A549 (cell line): ENCODE measurements at regions not wholly inside any gene's neighbourhood (a gene's known extent, or its start where the extent isn't known, plus 50 kb on each side); places are given as distances from the start of the nearest gene placed in this dataset.
A peak's percentile ranks its signal among the peaks of the same experiment; 100 is the strongest.

Source experiments
- ATAC-seq, 2 experiments: fragments of 200-7000 bp in 1 of 2; fragments of >200 bp in 1 of 2; cut with Nextera tagmentation in 1 of 2; cut with Tn5 transposase in 1 of 2; 3 replicates each; pipeline versions ENCODE4 v1.8.0 to v1.9.1; 2018 to 2020; ENCODE audit warnings: mild to moderate bottlenecking in 1 of 2, moderate library complexity in 1 of 2
- CTCF ChIA-PET: fragments of 300-600 bp; sonication (Branson Sonifier 250); formaldehyde crosslinking; extraction: SDS; loops from one replicate; lab custom pipeline; 2021; ENCODE audit warnings: antibody characterized with exemption, inconsistent platforms; lab: Yijun Ruan, JAX
- POLR2A ChIA-PET: fragments of 350-600 bp; formaldehyde crosslinking; extraction: SDS; loops from one replicate; lab custom pipeline; 2021; ENCODE audit warnings: antibody characterized with exemption, inconsistent platforms; lab: Yijun Ruan, JAX
- DNase-seq, 2 experiments: peaks; one replicate each; pipeline versions ENCODE4 v3.0.0 to v3.0.0-alpha.2; 2011 to 2016; ENCODE audit warnings: low read depth in 1 of 2, low spot score in 1 of 2
- FAIRE-seq: peaks from 2 replicates; lab custom pipeline; 2011; peaks lifted over from hg19 to GRCh38; lab: Jason Lieb, UNC
- H3K27ac ChIP-seq, 2 experiments: fragments of >200 bp; sonication (Bioruptor Twin); formaldehyde crosslinking; 3 replicates each; pipeline ENCODE4 v1.5.1; 2016 to 2017
- H3K4me1 ChIP-seq: fragments of >200 bp; sonication (Bioruptor Twin); formaldehyde crosslinking; 3 replicates; pipeline ENCODE4 v1.6.1; 2016
- H3K4me2 ChIP-seq: fragments of >200 bp; sonication (Bioruptor Twin); formaldehyde crosslinking; 3 replicates; pipeline ENCODE4 v1.6.1; 2016
- H3K4me3 ChIP-seq: fragments of >200 bp; sonication (Bioruptor Twin); formaldehyde crosslinking; 3 replicates; pipeline ENCODE4 v1.5.1; 2016
- H3K9me3 ChIP-seq: fragments of >200 bp; sonication (Bioruptor Twin); formaldehyde crosslinking; 3 replicates; pipeline ENCODE4 v1.6.1; 2016
- CBX8 ChIP-seq: fragments of 200-600 bp; sonication (generic); IDR thresholded peaks from 2 replicates; pipeline ENCODE4 v1.6.1; 2016
- CEBPB ChIP-seq, 2 experiments: fragments of >200 bp in 1 of 2; sonication (Bioruptor Twin) in 1 of 2; formaldehyde crosslinking in 1 of 2; IDR thresholded peaks; 2 replicates each; pipeline ENCODE4 v1.6.1; 2012 to 2016
- CHD2 ChIP-seq: fragments of 150-350 bp; IDR thresholded peaks from 2 replicates; pipeline ENCODE4 v1.6.1; 2014; ENCODE audit warnings: low read length; ENCODE audit not compliant: partially characterized antibody
- GATA3 ChIP-seq: IDR thresholded peaks from 2 replicates; pipeline ENCODE4 v1.6.1; 2012; ENCODE audit warnings: borderline replicate concordance
- HDAC2 ChIP-seq: fragments of 200-600 bp; sonication (generic); IDR thresholded peaks from 2 replicates; pipeline ENCODE4 v1.6.1; 2016
- KDM5A ChIP-seq: fragments of 200-600 bp; sonication (generic); IDR thresholded peaks from 2 replicates; pipeline ENCODE4 v1.6.1; 2016; ENCODE audit warnings: antibody characterized with exemption, mild to moderate bottlenecking
- MAFK ChIP-seq: fragments of 450-650 bp; IDR thresholded peaks from 2 replicates; pipeline ENCODE4 v1.6.1; 2014; ENCODE audit not compliant: partially characterized antibody
- NPAS2 ChIP-seq: fragments of 250-450 bp; sonication (Bioruptor Pico); IDR thresholded peaks from 2 replicates; pipeline ENCODE4 v1.8.0; 2022; ENCODE audit warnings: mild to moderate bottlenecking, moderate library complexity, borderline replicate concordance
- RAD21 ChIP-seq, 2 experiments: fragments of >200 bp in 1 of 2; sonication (Bioruptor Twin) in 1 of 2; formaldehyde crosslinking in 1 of 2; IDR thresholded peaks in 1 of 2; conservative IDR thresholded peaks in 1 of 2; 2 replicates in 1 of 2; 3 replicates in 1 of 2; pipeline ENCODE4 v1.6.1; 2012 to 2018; ENCODE audit warnings: inconsistent platforms in 1 of 2
- RCOR1 ChIP-seq: fragments of 150-350 bp; IDR thresholded peaks from 2 replicates; pipeline ENCODE4 v1.6.1; 2014; ENCODE audit warnings: antibody characterized with exemption, low read length, low read depth
- RFX5 ChIP-seq: fragments of 450-650 bp; IDR thresholded peaks from 2 replicates; pipeline ENCODE4 v1.7.1; 2014; ENCODE audit warnings: antibody characterized with exemption, mild to moderate bottlenecking, moderate library complexity
- RNF2 ChIP-seq: fragments of 200-600 bp; sonication (generic); IDR thresholded peaks from 2 replicates; pipeline ENCODE4 v1.6.1; 2016; ENCODE audit warnings: low read depth, mild to moderate bottlenecking, antibody characterized with exemption, moderate library complexity, borderline replicate concordance
- SREBF2 ChIP-seq: fragments of 450-650 bp; IDR thresholded peaks from 2 replicates; pipeline ENCODE4 v1.6.1; 2014; ENCODE audit warnings: mild to moderate bottlenecking, moderate library complexity
- TFCP2L1 ChIP-seq: fragments of 250-450 bp; sonication (Bioruptor Pico); IDR thresholded peaks from 2 replicates; pipeline ENCODE4 v1.5.0; 2021; ENCODE audit warnings: mild to moderate bottlenecking
- ZSCAN20 ChIP-seq: fragments of 250-450 bp; sonication (Bioruptor Pico); IDR thresholded peaks from 2 replicates; pipeline ENCODE4 v1.8.0; 2022; ENCODE audit warnings: mild to moderate bottlenecking, moderate library complexity
- WGBS: methylation state at CpG from one replicate; pipeline ENCODE4 v1.1.6; 2017; ENCODE audit errors: missing lambda C conversion rate; 5-methylcytosine and 5-hydroxymethylcytosine counted together
- TF ChIP-seq, protein P1 (sequence below): fragments of 150-350 bp; IDR thresholded peaks from 2 replicates; pipeline ENCODE4 v1.6.1; 2014; ENCODE audit warnings: low read depth, mild to moderate bottlenecking, low read length
- TF ChIP-seq, protein P2 (sequence below): fragments of >200 bp; sonication (Bioruptor Twin); formaldehyde crosslinking; IDR thresholded peaks from 3 replicates; pipeline ENCODE4 v1.6.1; 2016
- TF ChIP-seq, protein P3 (sequence below): fragments of >200 bp; sonication (Bioruptor Twin); formaldehyde crosslinking; IDR thresholded peaks from 3 replicates; pipeline ENCODE4 v1.5.1; 2016
- TF ChIP-seq, protein P4 (sequence below): IDR thresholded peaks from 2 replicates; pipeline ENCODE4 v1.6.1; 2012
- TF ChIP-seq, protein P5 (sequence below): fragments of 200-600 bp; sonication (generic); IDR thresholded peaks from 2 replicates; pipeline ENCODE4 v1.6.1; 2016; ENCODE audit warnings: antibody characterized with exemption, mild to moderate bottlenecking, moderate library complexity

DNA sequence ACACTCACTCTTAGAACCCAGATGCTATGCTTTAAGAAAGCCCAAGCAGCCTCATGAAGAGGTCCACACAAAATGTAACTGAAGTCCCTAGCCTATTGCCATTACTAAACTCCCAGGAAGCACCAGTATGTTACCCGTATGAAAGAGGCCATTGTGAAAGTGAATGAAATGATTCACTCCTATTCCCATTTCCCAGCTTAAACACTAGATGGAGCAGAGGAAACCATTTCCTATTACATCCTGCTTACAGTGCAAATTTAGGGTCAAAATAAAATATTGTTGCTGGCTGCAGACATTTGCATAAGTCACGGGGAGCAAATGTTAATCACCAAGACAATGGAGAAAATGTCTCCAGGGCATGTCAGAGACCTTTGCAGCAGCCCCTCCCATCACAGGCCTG lies 989.7 kb upstream of the CRIM1 start:
- Histone ChIP-seq H3K4me2 (no peak overlapping the region), H3K4me3 (no peak overlapping the region), H3K9me3 (0 out of 3 replicates have a peak, but pooled peaks cover 2% of the 10 kb centered on the region), H3K4me1 (no peaks in the 10 kb centered on the region), H3K27ac (no peak overlapping the region)
- ChIA-PET CTCF (interaction anchor here (0.5 kb wide), 1 partner anchor 135 kb away, joined by 4 read pairs; no protein-coding TSS in a partner anchor), POLR2A (no interaction called here)
- TF ChIP-seq MAFK (peak; percentile 71), KDM5A (no peak)
- no peak for FAIRE-seq
- 10% methylated on average over 2 of the region's 2 CpGs for WGBS
- ATAC-seq, result peak in 1 of 2 experiments; percentile 63; a peak in 3 of 6 replicates
- DNase-seq, result peak in 1 of 2 experiments; percentile 18

DNA sequence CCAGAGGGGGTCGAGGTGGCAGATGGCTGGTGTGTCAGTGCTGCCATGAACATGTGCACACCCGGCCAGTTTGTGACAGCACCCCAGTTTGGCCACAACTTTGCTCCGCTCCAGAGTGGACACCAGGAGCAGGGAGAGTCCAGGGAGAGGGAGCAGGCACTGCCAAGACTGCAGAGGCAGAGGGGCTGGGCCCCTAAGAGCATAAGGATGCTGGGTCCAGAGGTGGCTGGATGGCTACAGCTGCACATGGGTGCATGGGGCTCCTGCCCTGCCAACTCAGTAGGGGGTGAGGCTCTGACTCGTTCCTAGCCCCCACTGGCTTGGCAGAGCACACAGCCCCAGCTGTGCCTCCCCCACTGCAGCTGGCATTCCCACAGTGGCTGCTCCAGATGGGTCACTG lies 999.2 kb upstream of the CRIM1 start:
- 8% methylated on average over 2 of the region's 4 CpGs for WGBS

More for the DNA sequence above, 999.2 kb upstream of the CRIM1 start:
- TF ChIP-seq RFX5, result no peak
- TF ChIP-seq CBX8, result no peak
- no peak for TF ChIP-seq NPAS2 (CRISPR knock-in tag)
- TF ChIP-seq CEBPB (IDR thresholded peaks at IDR 0.05), result no peak
- no peak for TF ChIP-seq RAD21 (conservative IDR thresholded peaks at IDR 0.05 in 1 of 2, IDR thresholded peaks at IDR 0.05 in 1 of 2)
- TF ChIP-seq, protein P1, sequence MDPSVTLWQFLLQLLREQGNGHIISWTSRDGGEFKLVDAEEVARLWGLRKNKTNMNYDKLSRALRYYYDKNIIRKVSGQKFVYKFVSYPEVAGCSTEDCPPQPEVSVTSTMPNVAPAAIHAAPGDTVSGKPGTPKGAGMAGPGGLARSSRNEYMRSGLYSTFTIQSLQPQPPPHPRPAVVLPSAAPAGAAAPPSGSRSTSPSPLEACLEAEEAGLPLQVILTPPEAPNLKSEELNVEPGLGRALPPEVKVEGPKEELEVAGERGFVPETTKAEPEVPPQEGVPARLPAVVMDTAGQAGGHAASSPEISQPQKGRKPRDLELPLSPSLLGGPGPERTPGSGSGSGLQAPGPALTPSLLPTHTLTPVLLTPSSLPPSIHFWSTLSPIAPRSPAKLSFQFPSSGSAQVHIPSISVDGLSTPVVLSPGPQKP, result no peak
- TF ChIP-seq, protein P2, sequence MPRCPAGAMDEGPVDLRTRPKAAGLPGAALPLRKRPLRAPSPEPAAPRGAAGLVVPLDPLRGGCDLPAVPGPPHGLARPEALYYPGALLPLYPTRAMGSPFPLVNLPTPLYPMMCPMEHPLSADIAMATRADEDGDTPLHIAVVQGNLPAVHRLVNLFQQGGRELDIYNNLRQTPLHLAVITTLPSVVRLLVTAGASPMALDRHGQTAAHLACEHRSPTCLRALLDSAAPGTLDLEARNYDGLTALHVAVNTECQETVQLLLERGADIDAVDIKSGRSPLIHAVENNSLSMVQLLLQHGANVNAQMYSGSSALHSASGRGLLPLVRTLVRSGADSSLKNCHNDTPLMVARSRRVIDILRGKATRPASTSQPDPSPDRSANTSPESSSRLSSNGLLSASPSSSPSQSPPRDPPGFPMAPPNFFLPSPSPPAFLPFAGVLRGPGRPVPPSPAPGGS, result no peak
- no peak for TF ChIP-seq HDAC2
- TF ChIP-seq, protein P3, sequence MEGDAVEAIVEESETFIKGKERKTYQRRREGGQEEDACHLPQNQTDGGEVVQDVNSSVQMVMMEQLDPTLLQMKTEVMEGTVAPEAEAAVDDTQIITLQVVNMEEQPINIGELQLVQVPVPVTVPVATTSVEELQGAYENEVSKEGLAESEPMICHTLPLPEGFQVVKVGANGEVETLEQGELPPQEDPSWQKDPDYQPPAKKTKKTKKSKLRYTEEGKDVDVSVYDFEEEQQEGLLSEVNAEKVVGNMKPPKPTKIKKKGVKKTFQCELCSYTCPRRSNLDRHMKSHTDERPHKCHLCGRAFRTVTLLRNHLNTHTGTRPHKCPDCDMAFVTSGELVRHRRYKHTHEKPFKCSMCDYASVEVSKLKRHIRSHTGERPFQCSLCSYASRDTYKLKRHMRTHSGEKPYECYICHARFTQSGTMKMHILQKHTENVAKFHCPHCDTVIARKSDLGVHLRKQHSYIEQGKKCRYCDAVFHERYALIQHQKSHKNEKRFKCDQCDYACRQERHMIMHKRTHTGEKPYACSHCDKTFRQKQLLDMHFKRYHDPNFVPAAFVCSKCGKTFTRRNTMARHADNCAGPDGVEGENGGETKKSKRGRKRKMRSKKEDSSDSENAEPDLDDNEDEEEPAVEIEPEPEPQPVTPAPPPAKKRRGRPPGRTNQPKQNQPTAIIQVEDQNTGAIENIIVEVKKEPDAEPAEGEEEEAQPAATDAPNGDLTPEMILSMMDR, result no peak
- TF ChIP-seq RCOR1, result no peak
- TF ChIP-seq CHD2, result no peak
- TF ChIP-seq TFCP2L1 (CRISPR knock-in tag), result no peak
- TF ChIP-seq, protein P4, sequence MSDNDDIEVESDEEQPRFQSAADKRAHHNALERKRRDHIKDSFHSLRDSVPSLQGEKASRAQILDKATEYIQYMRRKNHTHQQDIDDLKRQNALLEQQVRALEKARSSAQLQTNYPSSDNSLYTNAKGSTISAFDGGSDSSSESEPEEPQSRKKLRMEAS, result no peak
- TF ChIP-seq, protein P5, sequence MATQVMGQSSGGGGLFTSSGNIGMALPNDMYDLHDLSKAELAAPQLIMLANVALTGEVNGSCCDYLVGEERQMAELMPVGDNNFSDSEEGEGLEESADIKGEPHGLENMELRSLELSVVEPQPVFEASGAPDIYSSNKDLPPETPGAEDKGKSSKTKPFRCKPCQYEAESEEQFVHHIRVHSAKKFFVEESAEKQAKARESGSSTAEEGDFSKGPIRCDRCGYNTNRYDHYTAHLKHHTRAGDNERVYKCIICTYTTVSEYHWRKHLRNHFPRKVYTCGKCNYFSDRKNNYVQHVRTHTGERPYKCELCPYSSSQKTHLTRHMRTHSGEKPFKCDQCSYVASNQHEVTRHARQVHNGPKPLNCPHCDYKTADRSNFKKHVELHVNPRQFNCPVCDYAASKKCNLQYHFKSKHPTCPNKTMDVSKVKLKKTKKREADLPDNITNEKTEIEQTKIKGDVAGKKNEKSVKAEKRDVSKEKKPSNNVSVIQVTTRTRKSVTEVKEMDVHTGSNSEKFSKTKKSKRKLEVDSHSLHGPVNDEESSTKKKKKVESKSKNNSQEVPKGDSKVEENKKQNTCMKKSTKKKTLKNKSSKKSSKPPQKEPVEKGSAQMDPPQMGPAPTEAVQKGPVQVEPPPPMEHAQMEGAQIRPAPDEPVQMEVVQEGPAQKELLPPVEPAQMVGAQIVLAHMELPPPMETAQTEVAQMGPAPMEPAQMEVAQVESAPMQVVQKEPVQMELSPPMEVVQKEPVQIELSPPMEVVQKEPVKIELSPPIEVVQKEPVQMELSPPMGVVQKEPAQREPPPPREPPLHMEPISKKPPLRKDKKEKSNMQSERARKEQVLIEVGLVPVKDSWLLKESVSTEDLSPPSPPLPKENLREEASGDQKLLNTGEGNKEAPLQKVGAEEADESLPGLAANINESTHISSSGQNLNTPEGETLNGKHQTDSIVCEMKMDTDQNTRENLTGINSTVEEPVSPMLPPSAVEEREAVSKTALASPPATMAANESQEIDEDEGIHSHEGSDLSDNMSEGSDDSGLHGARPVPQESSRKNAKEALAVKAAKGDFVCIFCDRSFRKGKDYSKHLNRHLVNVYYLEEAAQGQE, result no peak
- TF ChIP-seq GATA3, result no peak
- no peak for TF ChIP-seq ZSCAN20 (CRISPR knock-in tag)
- TF ChIP-seq SREBF2, result no peak
- TF ChIP-seq RNF2, result no peak
- no peak overlapping the region for H3K4me2 ChIP-seq
- ChIA-PET CTCF (no interaction called here), POLR2A (no interaction called here)
- no peak overlapping the region for H3K27ac ChIP-seq
- ATAC-seq (no peak), DNase-seq (no peak), FAIRE-seq (no peak)
- H3K4me3 ChIP-seq, result no peak overlapping the region
- no peaks in the 10 kb centered on the region for H3K4me1 ChIP-seq
- H3K9me3 ChIP-seq, result peaks cover 4% of the 10 kb centered on the region; the same call in 1 of the 3 replicates
